ENCODE measurements at regions not wholly inside any gene's neighbourhood (a gene's known extent, or its start where the extent isn't known, plus 50 kb on each side); places are given as distances from the start of the nearest gene placed in this dataset.

DNA sequence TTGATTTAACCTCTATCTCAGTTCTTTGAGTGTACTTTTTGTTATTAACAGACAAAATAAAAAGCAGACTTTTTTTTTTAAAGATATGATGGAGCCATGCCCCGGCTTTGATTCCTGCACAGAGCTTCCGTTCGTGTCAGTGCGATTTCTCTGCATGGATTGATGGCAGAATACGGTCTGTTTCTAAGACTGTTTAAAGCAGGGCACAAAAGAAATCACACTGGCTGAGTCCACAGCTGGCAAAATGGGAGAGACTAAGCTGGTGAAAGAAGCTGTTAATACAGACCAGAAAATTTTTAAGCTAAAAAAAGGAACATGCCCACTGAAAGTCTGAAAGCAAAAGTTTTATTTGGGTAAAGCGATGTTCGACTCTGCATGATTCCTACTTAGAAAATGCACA lies 501.4 kb upstream of the WWC1 start:
- no peak for DNase-seq (ENCODE audit: low spot score)

DNA sequence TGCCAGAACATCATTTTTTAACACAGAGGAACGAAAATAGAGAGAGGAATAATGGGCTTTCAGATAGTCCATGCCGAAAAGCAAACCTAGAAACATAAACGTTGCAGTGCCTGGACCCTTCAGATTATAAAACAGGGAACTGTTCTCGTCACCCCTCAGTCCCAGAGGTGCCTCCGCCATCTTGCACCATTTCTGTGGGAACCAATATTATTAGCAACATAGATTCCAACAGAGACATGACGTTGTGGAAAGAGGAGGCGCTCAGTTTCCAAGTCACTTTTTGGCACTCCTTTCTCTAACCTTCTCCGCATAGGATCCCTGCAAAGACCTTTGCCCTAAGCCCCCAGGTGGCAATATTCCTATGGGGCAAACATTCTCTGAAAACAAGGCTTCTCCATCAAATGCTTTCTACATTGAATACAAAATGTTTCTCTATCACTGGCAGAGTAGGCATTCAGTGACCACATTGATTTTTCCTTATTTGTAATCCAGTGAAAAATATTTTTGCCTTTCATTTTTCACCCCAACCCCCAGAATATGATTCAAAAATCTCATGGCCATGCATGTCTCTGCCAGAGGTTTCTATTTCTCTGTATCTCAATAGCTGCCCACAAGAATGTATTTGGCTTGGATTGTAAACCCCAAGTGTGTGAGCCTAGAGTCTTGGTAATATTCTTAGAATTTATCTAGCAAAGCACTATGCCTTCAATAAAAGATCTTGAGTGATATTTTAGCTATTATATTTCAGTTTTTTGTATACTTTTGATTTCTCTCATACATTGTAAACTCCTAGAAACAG lies 500.8 kb upstream of the WWC1 start:
- DNase-seq (ENCODE audit: low spot score): no peak

DNA sequence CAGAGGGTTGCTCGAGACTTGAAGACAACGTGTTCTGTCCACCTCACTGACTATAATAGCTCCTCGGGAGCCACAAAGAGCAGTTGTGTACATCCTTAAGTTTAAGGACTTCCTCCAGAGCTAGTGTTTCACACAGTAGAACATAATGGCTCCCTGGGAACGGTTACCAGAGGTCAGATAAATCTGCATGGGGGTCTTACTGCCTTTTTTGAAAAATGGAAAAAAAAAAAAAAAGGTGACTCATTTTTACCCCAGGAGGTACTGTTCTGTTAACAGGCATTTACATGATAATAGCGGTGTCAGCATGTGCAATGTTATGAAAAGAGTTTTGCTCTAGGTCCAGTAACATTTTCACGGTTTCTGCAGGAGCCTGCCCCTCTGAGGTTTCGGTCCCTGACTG lies 498.9 kb upstream of the WWC1 start:
- no peak for DNase-seq (ENCODE audit: low spot score)

DNA sequence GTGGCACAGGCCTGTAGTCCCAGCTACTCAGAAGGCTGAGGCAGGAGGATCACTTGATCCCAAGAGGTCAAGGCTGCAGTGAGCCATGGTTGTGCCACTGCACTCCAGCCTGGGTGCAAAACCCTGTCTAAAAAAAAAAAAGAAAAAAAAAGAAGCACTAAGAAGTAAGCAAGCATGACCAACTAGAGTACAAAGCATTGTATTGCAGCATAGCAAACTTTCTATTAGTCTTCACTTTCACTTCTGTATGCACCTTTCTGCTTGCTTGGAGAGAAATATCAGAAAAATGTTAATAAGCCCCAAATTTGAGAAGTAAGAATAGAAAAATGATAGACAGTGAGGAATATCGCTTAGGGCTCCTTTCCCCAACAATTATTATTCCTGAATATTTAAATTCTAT lies 497.7 kb upstream of the WWC1 start:
- DNase-seq (ENCODE audit: low spot score): no peak

DNA sequence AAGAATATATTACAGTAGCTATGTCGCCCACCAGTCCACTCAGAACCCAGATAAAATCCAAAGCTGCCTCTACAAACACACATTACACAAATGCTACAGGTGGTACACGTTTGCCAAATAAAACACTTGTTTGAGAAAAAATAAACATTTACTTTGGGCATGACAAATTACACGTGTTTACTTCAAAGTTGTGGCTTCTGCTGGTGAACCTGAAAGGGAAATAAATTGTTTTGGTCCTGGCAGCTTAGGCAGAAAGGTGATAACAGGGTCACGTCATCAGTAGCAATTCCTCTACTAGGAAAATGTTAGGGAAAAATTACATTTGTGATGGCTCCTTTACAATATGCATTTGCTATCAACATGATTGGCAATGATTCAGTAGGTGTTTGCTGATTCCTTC lies 497.3 kb upstream of the WWC1 start:
- no peak for DNase-seq (ENCODE audit: low spot score)

DNA sequence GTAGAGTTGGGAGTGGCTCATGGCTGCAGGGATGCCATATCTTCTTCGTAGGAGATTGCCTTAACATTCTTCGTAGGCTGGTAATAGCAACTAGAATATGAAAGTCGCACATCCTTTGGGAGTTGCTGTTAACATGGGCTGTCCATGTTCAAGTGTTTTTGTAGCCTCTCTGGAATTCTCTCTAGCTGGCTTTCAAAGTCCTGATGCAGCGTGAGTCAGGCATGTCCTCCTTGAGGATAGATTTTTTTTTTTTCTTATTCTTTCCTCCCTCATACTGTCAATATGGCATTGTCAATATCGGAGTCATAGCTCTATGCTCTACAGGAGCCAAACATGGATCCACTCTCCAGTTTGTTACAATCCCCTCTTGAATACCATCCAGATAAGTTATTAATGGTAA lies 494.8 kb upstream of the WWC1 start:
- DNase-seq (ENCODE audit: low spot score): no peak

DNA sequence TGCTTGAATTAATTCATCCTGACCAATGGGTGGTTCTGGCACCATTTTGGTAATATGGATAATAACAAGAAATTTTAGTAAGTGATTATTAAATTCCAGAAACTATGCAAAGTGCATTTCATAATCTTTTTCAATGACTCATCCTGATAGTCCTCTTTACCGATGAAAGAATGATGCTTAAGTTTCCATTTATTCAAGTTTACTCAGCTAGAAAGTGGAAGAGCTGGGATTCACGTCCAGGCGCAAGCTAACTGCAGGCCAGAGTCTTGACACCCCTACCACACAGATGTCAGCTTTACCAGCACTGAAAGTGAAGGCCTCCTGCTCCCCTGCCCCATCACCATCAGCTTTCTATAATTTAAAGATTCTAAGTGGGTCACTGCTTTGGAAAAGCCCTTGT lies 493.5 kb upstream of the WWC1 start:
- no peak for DNase-seq (ENCODE audit: low spot score)

DNA sequence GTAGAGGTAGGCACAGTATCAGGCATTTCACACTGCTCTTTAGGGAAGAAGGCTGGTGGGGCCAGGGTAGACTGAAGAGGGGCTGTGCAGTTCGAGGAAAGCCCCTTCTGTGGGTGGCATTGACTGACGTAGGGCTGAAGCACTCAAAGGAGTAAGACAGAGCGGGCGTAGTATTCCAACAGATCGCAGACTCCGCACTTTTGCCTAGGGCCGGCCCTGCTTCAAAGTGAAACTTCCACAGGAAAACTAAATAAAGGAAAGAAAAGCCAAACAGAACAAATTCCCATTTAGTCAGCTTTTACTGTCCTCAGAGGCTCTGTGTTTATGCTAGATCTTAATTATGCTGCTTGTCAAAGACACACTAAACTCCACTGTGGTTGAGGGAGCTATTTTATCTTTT lies 493.0 kb upstream of the WWC1 start:
- DNase-seq (ENCODE audit: low spot score): no peak

DNA sequence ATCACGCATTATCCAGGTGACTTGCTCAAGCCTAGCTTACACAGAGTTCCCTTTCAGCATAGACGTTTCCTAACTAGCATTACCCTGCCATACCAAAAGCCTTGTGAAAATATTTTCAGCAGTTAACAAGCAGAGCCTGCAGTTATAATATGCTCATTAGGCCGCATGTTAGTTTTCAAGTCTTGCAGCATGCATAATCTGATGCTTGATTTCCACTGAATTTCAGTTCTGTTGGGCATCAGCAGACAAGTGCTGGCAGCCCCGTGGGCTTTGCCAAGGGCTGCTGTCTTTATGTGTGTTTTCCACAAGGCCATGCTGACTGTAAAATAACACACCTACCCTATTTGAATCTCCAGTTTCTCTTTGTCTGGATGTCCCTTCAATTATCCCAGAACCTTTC lies 491.0 kb upstream of the WWC1 start:
- DNase-seq (ENCODE audit: low spot score): no peak

DNA sequence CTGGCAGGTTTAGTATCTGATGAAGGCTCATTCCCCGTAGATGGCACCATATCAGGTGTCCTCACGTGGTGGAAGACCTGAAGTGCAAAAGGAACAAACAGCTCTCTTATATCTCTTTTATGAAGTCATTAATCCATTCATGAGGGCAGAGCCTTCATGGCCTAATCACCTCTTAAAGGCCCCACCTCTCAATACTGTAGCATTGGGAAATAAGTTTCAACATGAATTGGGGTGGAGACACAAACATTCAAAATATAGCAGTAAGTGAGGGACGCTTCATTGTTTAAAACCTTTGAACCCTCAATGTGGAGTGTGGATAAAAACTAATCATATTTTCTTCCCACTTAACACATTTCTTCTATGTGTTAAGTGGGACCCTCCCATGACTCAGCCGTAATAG lies 489.4 kb upstream of the WWC1 start:
- no peak for DNase-seq (ENCODE audit: low spot score)

DNA sequence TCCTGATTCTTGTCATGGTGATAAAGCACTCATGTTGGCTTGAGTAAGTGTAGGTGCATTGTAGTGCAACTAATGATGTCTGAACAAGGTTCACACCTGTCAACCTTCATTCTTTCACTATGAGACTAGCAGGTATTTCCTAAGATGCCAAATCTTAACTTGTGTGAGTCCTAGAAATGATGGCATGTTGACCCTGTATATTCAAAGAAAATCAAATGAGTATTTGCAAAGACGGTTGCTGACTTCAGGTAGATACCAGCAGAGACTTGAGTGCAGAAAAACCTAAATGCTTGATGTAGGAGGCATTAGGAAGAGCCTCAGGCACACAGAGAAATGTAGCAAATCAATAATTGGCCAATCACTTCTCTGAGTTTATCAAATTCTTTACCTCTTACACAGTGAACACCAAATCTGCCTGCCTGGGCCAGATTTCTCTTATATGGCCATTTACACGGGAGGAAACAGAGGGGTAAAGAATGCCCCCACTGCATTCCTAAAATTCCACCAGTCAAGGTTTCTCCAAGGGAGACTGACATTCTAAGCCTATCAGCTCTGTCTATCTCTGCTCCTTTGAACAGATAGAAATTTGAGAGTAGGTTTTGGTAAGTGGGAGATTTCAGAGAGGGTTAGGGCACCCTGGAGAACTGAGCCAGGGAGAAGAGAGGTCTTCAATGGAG lies 488.6 kb upstream of the WWC1 start:
- DNase-seq (ENCODE audit: low spot score): no peak

DNA sequence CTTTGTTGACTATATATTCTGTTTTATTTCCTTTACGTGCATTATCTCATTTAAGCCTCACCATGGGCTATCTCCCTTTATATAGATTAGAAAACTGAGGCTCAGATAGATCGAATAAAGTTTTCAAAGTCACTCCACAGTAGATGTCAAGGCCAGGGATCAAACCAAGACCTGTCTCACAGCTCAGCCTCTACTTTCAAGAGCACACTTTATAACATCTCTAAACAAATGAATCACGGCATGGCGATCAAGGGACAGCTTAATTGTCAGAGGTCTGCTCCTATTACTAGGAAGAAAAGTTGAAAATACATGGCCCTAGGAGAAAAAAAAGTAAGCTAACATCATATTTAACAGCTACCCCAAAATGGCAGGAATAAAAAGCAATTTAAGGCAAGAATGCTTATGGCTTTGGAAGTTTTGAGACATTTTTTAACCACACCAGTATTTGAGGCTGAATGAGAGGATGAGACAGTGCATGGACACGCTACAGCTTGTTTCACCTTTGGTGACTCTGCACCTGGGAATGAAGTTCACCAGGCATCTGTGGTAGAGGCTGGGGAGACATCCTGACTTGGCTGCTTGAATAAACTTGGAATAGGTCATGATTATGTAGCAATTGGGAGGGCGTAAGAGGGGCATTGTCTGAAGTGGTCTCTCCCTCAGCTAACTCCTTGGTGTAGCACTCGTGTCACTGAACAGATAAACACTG lies 486.8 kb upstream of the WWC1 start:
- no peak for DNase-seq (ENCODE audit: low spot score)

DNA sequence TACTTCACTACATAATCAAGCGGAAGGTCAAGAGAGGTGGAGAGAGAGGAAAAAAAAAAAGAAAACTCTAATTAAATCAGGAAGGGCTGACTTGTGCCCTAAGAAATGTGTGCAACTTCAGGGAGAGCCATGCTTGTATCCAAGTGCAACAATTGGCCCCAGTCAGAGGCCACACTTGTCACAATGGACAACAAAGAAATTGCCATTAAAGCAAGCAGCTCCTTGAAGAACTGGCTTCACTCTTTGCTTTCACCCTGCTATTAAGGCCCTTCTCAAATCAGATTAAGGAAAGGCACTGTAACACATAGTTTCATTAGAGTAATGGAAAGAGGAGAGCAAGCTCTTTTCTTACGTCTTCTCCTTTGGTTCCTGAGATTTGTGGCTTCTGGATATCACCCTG lies 480.9 kb upstream of the WWC1 start:
- DNase-seq (ENCODE audit: low spot score): no peak

DNA sequence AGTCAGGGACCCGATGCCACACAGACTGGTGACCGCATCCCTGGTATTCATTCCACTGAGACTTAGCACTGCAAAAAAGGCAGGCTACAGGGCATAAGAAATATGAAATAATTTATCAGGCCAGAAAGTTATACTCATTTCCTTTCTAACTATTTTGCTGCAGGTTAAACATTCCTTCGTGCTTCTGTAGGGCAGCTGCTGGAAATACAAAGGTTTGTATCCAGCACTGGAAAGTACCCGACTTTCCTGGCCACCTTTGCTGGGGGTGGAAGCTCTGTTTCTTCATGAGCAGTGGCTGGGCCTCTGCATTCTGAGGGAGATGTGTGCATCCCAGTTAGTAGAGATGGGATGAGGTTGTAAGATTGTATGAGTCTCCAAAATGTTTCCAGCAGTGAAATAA lies 478.6 kb upstream of the WWC1 start:
- DNase-seq (ENCODE audit: low spot score): no peak

DNA sequence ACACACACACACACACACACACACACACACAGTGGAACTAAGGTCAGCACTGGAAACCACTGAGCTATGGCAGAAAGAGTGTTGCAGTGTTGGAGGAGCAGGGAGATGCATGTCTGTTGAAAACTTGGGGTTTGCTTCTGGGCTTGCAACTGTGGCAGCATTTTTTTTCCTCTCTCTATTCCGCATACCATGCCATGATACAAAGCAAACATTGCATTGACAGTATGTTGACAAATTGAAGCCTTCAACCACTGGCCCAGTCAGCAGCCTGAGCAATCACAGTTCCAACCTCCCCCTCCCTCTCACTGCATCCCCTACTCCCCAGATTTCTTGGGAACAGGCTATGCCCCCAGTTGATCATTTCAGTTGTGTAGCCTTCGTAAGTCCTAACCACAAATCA lies 478.1 kb upstream of the WWC1 start:
- no peak for DNase-seq (ENCODE audit: low spot score)

DNA sequence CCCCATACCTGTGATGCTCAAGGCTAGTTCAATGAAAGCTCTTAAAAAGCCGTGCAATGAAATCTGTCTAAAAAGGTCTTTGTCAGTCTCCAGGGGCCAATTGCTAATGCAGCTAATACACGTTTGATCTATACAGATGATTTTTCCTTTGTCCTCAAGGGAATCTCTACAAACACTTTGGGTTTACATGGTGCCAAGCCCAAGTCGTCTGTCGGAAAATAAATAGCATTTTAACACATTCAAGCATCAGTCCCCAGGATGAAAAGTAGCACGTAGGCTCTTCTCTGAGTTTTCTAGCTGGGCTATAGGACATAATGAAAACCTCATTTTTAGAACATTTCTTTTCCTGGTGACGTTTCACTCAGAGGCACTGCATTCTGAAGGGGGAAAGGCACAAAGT lies 477.4 kb upstream of the WWC1 start:
- DNase-seq (ENCODE audit: low spot score): no peak

DNA sequence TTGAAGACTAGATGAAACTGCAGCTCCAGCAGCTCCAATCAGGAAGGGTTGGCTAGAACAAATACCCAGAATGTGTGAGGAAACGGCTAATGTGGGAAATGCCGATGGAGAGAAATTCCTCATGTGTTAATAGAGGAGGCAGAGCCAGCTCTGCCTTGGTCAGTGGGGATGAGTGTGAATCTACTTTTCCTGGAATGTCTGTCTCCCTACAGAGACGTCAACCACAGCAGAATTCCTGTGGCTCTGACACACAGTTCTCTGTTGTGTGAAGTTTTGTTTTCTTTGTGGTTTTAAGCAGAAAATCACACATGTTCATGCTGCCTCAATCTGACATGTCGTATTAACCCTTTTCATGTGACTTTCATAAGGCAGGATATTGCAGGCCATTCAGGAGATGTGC lies 476.6 kb upstream of the WWC1 start:
- DNase-seq (ENCODE audit: low spot score): no peak

DNA sequence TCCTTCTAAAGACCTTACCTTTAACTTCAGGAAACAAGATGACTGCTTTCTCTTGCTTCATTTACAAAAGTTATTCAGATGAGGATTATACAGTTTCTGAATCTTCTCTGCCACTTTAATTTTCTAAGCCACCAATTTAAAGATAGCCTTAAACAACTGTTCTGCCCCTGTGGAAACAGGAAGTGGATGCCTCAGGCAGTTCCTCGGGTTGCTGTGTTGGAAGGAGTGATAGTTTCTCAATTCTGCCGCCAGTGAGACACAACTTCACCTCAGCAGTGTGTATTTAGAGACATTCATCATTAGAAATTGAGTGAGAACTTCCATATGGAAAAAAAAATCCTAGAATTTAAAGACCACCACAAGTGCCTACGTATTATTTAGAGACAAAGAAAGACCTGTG lies 475.1 kb upstream of the WWC1 start:
- DNase-seq (ENCODE audit: low spot score): no peak

DNA sequence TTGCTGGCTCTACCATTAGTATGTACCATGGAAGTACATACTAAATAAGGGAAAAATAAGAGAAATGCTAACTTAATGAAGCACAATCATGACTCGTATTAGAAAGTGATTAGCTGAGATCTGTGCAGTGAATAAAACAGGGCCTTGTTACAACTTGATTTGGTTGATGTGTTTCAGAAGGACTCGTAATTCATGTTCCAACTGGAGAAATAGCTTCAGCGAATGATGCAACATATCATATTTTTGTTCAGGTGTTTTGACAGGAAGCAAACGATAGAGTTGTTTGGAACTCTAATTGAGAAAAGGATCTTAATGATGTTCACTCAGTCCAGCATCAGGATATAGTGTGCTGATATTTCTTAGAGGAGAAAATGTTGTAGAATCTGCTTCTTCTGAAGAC lies 474.6 kb upstream of the WWC1 start:
- no peak for DNase-seq (ENCODE audit: low spot score)

DNA sequence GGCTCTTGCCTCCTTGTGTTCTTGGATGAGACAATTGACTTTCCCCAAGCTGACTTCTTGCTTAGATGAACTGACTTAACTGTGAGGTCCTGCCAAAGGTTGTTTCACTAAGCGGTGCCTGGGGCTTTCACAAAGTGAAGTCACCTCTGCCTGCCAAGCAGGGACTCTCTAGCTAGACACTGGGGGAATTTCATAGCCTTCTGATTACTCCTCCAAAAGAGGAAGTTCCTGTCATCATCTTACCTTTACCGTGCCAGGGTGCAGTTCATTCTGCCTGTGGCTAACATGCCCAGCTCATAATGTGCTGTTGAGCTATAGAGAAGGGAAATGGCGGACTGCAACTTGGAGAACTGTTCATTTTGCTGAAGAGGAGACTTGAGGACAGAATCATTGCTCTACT lies 472.0 kb upstream of the WWC1 start:
- no peak for DNase-seq (ENCODE audit: low spot score)

DNA sequence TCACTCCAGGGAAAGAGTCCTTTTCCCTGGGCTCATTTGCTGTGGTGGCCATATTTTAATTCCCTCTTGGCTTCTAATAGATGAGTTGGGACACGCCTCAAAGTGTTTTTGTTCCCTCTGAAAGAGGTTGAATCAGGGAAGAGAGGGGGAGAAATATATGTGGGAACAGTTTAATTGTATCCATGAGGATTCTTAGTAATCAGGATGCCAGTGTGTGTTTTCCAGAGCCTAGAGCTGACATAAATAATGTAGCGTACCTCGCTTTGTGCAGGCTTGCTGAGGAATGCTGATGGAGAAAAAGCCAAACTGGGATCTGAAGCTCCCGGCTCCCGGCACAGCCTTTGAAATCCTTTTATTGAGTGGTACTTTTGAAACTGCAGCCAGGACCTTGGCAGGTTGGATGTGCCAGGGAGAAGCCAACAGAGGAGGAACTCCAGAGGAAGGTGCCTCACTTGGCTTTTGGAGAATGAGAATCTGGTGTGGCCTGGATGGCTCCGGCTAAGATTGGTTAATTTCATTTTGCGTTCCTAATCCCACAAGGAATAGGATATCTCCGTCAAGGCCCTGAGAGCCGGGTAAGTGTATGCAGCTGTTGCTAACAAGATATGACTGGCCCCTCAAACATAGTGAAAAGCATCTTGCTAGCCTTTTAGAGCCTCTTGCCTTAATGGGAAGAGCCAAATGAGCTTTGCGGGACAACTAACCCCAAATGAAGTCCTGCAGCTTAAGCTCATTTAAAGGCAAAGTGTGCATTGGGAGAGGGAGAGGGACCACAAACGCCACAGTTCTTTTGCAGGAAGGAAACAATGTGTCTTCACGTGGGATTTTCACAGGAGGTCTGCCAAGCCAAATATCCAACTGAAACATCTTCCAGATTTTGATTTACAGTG lies 471.1 kb upstream of the WWC1 start:
- DNase-seq (ENCODE audit: low spot score): no peak

DNA sequence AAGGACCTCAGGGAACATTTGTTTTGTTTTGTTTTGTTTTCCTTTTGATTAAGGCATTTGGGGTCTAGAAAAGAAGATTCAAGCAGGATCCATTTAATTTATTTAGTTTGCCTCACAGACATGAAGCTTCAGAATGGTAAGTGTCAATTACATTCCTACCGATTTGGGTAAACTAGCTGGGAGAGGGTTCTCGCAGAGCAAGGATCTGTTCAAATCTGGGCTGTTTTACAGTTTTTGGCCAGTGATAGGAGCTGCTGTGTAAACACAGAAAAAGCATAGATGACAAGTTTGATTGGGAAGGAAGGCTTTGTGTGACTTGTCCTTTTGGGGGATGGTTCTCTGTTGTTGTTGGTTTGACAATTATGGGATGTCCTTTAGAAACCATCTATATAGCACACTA lies 470.3 kb upstream of the WWC1 start:
- no peak for DNase-seq (ENCODE audit: low spot score)
